ENCODE measurements at regions not wholly inside any gene's neighbourhood (a gene's known extent, or its start where the extent isn't known, plus 50 kb on each side); places are given as distances from the start of the nearest gene placed in this dataset.
A peak's percentile ranks its signal among the peaks of the same experiment; 100 is the strongest.
"Not testable (repeated sequence)": the region's sequence is repeated elsewhere in the genome, so short reads cannot be mapped to it uniquely, and the experiment has no call there.

DNA sequence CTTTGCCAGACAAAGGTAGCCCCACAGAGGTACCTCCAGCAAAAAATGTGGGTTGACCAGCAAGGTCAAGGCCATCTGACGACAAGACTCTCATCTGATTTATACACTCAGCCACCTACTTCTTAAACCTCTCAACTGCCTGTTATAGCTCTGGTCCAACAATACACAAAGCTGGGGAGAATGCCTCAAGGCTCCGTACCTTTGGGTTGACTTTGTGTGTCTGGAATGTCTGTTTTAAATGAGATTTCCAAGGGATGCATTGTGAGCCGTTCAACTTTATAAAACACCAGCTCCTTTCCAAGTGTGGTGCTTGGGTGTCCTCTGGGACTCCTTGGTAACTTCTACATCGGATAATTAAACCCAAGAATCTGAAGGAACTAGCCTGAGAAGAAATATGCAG lies 167.0 kb upstream of the RPL34 start:
- no peak for DNase-seq

GRCh38 chr4:108450236-108450898 lies 170.0 kb upstream of the RPL34 start:
- no peak for DNase-seq

DNA sequence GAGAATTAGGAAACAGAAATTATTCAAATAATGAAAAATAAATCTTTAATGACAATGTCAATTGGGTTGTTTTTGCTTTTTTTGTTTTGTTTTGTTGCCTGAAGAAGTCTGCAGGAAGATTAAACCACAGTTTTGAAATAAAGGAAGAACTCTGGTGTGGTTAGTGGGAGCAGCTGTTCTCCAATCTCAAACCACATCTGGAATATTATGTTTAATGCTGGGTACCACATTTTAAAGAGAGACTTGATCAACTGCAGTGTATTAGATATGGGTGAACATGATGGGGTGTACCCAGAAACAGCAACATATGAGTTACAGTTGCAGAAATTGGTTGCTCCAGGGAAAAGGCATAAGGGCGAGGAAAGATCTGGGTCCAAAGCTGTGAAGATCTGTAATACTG lies 171.2 kb upstream of the RPL34 start:
- DNase-seq = no peak

- DNase-seq = no peak
Observed at GRCh38 chr4:108446556-108446955, 173.8 kb upstream of the RPL34 start.

DNA sequence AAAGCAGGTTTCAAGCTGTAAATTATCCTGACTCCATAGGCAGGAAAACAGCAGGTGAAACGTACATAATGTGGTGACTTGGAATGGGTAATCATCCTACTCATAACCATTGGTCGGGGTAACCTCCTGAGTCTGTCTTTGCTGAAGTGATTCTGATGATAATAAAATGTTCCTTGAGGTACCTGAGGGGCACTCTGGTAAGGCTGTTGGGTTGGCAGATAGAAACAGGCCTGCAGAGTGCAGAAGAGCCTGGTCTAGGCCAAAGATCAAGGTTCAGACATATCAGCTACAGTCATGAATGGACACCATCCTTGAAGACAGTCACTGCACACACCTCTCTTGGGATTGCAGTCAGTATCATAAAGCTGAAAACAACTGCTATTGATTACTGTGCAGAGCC lies 174.7 kb upstream of the RPL34 start:
- DNase-seq = no peak

DNA sequence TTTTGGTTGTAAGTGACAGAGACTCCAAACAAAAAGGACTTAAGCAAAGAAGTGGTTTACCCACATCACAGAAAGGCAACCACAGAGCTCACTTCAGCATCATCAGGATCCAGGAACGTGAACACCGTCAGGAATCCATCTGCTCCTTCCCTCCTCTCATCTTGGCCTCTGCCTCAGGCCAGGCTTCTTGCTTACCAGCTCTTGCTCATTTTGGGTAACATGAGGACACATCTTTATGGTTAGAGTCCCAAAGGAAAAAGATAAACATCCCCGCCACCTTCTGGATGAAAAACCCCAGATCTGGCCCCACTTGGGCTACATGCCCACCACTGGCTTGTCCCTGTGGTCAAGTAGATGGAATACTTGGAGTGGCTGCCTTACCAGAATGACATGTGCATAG lies 176.8 kb upstream of the RPL34 start:
- DNase-seq = no peak

GRCh38 chr4:108433832-108434231 lies 186.5 kb upstream of the RPL34 start:
- DNase-seq = peak; percentile 55

DNA sequence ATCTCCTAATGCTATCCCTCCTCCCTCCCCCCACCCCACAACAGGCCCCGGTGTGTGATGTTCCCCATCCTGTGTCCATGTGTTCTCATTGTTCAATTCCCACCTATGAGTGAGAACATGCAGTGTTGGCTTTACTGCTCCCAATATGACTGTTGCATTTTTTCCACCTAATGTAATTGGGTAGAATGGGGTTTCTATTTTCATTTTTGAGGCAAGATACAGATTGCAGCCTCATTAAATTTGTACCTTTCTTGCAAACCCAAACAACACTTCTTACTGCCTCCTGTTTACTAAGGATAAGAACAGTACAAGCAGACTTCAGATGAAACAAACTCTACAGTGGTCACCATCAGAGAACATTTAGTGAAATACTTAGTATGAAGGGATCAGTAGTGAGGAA lies 187.0 kb upstream of the RPL34 start:
- not testable (repeated sequence) for DNase-seq

DNA sequence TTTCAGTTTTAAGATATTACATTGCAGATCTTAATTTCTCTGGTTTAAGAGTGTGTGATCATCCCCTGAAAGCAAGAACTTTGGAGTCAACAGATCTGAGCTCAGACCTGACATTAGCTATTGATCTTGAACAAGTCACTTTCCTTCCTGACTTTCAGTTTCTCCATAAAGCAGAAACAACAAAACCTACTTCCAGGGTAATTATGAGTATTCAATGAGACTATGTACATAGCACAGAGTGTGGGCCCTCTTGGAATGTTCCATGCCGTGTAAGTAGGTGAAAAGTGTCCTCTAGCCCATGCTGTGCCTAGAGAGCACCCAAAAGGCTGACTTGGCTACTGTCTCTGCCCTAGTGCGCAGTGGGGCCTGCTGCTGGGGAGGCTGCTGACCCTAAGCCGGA lies 188.0 kb upstream of the RPL34 start:
- no peak for DNase-seq

DNA sequence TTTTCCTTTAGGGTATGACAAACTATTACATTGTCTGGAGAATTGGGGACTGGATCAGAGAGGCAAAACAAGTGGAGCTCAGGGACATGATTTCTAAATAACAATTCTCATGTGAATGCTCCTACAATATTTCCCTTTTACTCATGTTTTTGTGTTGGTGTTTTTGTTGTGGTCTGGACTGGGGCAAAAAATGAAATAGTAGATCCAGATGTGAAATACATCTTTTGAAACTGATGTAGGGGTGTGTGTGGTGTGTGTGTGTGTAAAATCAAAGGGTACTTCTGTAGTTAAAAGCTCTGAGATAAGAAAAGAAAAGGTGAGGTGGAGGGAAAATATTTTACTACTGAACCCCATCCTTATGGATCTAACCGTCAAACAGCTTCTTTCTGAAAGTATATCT lies 188.4 kb upstream of the RPL34 start:
- DNase-seq = no peak

DNA sequence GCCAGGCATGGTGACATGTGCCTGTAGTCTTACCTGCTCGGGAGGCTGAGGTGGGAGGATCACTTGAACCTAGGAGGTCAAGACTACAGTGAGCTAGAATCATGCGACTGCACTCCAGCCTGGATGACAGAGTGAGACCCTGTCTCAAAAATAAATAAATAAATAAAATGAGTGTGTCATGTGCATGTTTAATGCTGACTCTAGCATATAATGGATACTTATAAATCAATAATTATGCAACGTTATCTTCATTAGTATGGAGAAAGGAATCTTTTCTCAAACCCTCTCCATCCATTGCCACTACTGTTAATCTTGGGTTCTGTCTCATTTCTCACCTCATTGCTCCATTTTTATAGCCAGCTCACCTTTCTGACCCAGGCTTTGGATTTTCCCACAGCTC lies 189.5 kb upstream of the RPL34 start:
- DNase-seq = no peak

DNA sequence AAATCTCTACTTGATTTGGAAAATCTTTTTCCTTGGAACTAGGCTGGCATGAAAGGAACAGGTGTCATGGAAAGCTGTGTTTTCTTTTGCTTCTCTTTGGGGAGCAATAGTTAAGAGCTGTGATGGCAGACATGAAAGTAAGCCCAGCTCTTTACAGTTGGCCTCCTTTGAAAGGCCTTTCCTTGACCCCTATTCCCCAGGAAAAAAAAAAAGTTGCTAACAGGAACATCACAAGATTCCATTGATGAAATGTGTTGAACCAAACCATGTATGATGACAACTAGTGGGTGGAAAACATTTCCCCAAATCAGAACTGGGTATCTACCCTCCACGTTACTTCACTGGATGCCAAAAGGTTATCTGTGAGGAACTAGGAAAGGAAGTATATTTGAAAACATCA lies 190.7 kb upstream of the RPL34 start:
- DNase-seq = no peak

- DNase-seq = no peak
Observed at GRCh38 chr4:108428923-108429322, 191.5 kb upstream of the RPL34 start.

DNA sequence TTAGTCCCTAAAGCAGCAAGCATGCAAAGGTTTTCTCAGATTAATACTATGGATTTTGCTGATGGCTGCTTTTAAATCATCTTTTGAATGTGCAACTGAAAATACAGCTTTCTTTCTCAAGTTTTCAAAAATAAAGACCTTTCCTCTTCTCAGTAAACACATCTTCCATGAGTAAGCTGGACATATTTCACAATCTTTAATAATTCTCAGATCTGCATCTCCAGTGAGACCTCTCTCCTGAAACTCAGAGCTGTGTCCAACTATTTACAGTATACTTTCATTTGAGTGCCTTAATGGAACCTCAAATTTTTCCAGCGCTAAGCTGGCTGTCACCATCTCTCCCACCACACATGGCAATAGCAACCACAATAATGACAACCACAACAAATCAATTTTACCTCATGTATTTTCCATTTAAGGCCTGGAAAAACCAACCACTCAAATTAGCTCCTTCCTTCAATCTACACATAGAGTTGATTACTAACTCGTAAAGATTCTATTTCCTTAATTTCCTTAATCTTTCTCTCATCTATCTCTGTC lies 192.4 kb upstream of the RPL34 start:
- DNase-seq = no peak

- no peak for DNase-seq
Observed at GRCh38 chr4:108426493-108426892, 193.9 kb upstream of the RPL34 start.

DNA sequence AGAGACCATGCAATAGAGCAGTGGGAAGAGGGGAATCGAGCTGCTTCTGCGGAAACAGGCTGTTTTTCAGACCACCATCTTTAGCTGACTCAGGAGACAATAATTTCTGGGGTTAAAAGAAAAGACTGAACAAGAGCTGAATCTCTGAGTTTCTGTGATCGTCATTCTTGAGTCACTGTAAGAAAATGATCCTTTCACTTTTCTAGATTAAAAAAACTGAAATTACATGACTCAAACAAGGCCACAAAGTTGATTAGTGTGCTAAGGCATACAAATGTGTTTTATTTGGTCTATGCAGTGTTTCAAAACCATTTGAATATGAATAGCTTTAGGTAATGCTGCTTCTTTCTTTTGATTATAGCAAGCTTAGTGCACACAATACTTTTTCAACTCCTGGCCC lies 194.4 kb upstream of the RPL34 start:
- DNase-seq = no peak

DNA sequence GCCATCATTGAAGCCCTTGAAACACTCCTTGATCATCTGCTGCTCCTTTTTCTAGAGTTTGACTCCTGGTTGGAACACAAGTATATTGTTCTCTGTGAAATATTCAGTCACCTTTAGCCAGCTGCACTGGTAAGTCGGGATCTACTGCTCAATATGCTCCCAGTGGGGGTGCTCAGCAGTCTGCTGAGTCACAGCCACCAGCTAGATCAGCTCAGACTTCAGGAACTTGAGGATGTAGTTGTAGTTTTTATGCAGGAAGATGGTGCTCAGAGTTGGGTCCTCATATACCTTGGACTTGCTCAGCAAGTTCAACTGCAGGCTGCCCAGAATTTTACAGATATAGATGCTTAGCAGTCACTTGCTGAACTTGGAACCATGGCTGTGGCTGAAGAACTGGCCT lies 202.5 kb upstream of the RPL34 start:
- no peak for DNase-seq

DNA sequence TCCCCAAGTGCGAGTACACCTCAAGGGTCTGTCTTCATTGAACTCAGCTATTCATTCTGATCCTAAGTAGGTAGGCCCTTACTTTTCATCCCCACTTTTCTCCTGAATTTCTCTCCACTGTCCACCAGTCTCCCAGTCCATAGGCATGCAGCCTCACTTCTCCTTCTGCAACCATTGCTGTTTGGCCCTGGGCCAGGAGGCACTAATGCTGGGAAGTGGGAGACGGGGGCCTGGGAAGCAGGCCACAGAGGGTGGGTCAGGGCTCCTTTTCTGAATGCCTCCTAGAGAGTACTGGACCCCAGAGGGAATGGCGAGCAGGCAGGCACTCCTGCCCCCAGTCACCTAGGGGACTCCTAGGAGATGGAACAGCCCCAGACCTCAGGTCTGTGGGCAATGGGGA lies 203.5 kb upstream of the RPL34 start:
- DNase-seq = no peak

DNA sequence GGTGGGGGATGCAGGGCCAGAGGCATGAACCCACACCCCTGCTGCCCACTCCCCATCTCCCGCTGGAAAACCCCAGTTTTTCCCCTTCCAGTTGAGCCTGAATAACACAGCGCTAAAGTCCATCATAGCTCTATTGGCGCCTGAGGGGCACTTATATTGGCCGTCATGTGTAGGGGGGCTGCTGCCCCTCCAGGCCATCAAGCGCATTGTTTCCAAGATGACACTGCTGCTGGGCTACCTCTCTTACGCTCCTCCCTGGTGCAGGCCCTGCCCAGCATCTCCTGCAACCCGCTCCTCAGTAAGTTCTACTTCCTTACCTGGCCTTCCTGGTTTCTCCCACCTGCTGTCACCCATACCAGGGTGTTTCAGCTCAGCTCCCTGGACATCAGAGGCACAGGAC lies 205.0 kb upstream of the RPL34 start:
- no peak for DNase-seq

GRCh38 chr4:108411836-108412235 lies 208.5 kb upstream of the RPL34 start:
- DNase-seq = no peak

DNA sequence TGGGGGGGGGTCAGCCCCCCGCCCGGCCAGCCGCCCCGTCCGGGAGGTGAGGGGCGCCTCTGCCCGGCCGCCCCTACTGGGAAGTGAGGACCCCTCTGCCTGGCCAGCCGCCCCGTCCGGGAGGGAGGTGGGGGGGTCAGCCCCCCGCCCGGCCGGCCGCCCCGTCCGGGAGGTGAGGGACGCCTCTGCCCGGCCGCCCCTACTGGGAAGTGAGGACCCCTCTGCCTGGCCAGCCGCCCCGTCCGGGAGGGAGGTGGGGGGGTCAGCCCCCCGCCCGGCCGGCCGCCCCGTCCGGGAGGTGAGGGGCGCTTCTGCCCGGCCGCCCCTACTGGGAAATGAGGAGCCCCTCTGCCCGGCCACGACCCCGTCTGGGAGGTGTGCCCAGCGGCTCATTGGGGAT lies 210.7 kb upstream of the RPL34 start:
- DNase-seq = not testable (repeated sequence)

GRCh38 chr4:108405586-108405985 lies 214.8 kb upstream of the RPL34 start:
- no peak for DNase-seq

DNA sequence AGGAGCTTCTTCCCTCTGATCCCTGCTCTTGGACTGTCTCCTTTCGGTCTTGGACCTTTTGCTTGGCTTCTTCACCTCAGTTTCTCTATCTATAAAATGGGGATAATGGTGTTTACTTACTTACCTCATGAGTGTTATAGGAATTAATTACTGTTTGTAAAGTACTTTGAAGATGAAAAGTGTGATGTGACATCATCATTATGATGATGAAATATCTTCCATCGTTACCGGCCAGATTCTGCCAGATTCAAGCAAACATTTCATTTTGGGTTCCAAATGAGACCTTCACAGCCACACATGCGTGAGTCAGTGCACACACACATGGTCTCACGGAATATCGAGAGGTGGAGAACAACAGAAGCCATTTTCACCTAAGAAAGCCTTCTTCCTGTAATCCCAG lies 220.1 kb upstream of the RPL34 start:
- DNase-seq = no peak

- DNase-seq = no peak
Observed at GRCh38 chr4:108399610-108400265, 220.6 kb upstream of the RPL34 start.

GRCh38 chr4:108398836-108399235 lies 221.5 kb upstream of the RPL34 start:
- no peak for DNase-seq

All from CD4-positive, alpha-beta T cell treated with Interleukin-21 for 1 hour (primary cell).